Natural killer cell (primary cell): ENCODE measurements at regions not wholly inside any gene's neighbourhood (a gene's known extent, or its start where the extent isn't known, plus 50 kb on each side); places are given as distances from the start of the nearest gene placed in this dataset.
"Not testable (repeated sequence)": the region's sequence is repeated elsewhere in the genome, so short reads cannot be mapped to it uniquely, and the experiment has no call there.

Source experiments
- ATAC-seq, 3 donors: fragments of 150-1000 bp in 2 of 3; fragments of 200-7000 bp in 1 of 3; cut with Tn5 transposase; 1 replicate in 1 of 3; 2 replicates in 2 of 3; pipeline ENCODE4 v1.10.0; 2021; ENCODE audit warnings: mild to moderate bottlenecking in 2 of 3, moderate library complexity in 2 of 3
- DNase-seq, 2 donors: peaks; one replicate each; pipeline versions ENCODE4 v3.0.0 to v3.0.0-alpha.2; 2013 to 2021; ENCODE audit warnings: mixed read lengths in 1 of 2
- H3K27ac ChIP-seq: one replicate; pipeline ENCODE4 v1.5.1; 2013; ENCODE audit warnings: mild to moderate bottlenecking, low read length
- H3K27me3 ChIP-seq: one replicate; pipeline ENCODE4 v1.6.1; 2013; ENCODE audit warnings: low read length; ENCODE audit not compliant: control insufficient read depth, insufficient read depth
- H3K36me3 ChIP-seq: one replicate; pipeline ENCODE4 v1.6.1; 2013; ENCODE audit warnings: low read length; ENCODE audit not compliant: control insufficient read depth, insufficient read depth
- H3K4me1 ChIP-seq: one replicate; pipeline ENCODE4 v1.6.1; 2013; ENCODE audit warnings: low read length; ENCODE audit not compliant: control insufficient read depth, insufficient read depth
- H3K4me3 ChIP-seq: one replicate; pipeline ENCODE4 v1.5.1; 2013; ENCODE audit warnings: low read length
- H3K9me3 ChIP-seq: one replicate; pipeline ENCODE4 v1.6.1; 2013; ENCODE audit warnings: low read length; ENCODE audit not compliant: control insufficient read depth, insufficient read depth
- H3K27ac Mint-ChIP-seq, 2 donors: one replicate each; pipeline ENCODE4 v1.8.0; 2022; ENCODE audit warnings: mild to moderate bottlenecking in 2 of 2, mixed read lengths in 2 of 2, moderate library complexity in 1 of 2
- H3K27me3 Mint-ChIP-seq, 2 donors: one replicate each; pipeline ENCODE4 v1.8.0; 2022; ENCODE audit warnings: low read depth in 2 of 2, mixed read lengths in 2 of 2
- H3K36me3 Mint-ChIP-seq: one replicate; pipeline ENCODE4 v1.8.0; 2022; ENCODE audit warnings: mixed read lengths
- H3K4me1 Mint-ChIP-seq, 2 donors: one replicate each; pipeline ENCODE4 v1.8.0; 2022; ENCODE audit warnings: mixed read lengths in 2 of 2
- H3K4me3 Mint-ChIP-seq: one replicate; pipeline ENCODE4 v1.8.0; 2022; ENCODE audit warnings: mild to moderate bottlenecking, moderate library complexity, mixed read lengths
- H3K9me3 Mint-ChIP-seq, 2 donors: one replicate each; pipeline ENCODE4 v1.8.0; 2022; ENCODE audit warnings: mixed read lengths in 2 of 2
- CTCF ChIP-seq: fragments of 200-600 bp; IDR thresholded peaks from one replicate; pipeline ENCODE4 v1.8.0; 2022; ENCODE audit warnings: antibody characterized with exemption
- WGBS: methylation state at CpG from one replicate; pipeline ENCODE4 v1.1.7; 2013; ENCODE audit warnings: missing lambda C conversion rate; ENCODE audit not compliant: insufficient coverage; 5-methylcytosine and 5-hydroxymethylcytosine counted together
- intact Hi-C: fragments of 100-400 bp; cut with micrococcal nuclease; formaldehyde crosslinking; loops from one replicate; pipeline ENCODE4 v1.14.2; 2022

- no peak overlapping the region for H3K27ac Mint-ChIP-seq
- H3K27me3 Mint-ChIP-seq = peaks cover 0 to 3% of the 10 kb centered on the region in 2 donors
- no peak for TF ChIP-seq CTCF
- H3K4me1 ChIP-seq = no peaks in the 10 kb centered on the region
- ATAC-seq (no peak), DNase-seq (no peak)
- no peak overlapping the region for H3K4me3 ChIP-seq
- no peaks in the 10 kb centered on the region for H3K4me1 Mint-ChIP-seq
- no peaks in the 10 kb centered on the region for H3K9me3 ChIP-seq
- no peaks in the 10 kb centered on the region for H3K36me3 ChIP-seq
- no peaks in the 10 kb centered on the region for H3K9me3 Mint-ChIP-seq
- 80% methylated on average over 1 of the region's 1 CpG for WGBS
- intact Hi-C loops = no loop called here
- no peaks in the 10 kb centered on the region for H3K27me3 ChIP-seq
- H3K4me3 Mint-ChIP-seq = no peak overlapping the region
- H3K36me3 Mint-ChIP-seq = no peaks in the 10 kb centered on the region
- no peak overlapping the region for H3K27ac ChIP-seq
These were observed 275.4 kb downstream of the FAT4 start for GRCh38 chr4:125590158-125590557.

GRCh38 chr4:125591290-125591689, 276.5 kb downstream of the FAT4 start:
- Mint-ChIP-seq H3K27ac (no peak overlapping the region), H3K36me3 (no peaks in the 10 kb centered on the region), H3K27me3 (peaks cover 0 to 3% of the 10 kb centered on the region in 2 donors), H3K4me3 (no peak overlapping the region), H3K9me3 (no peaks in the 10 kb centered on the region), H3K4me1 (no peaks in the 10 kb centered on the region)
- no peak for TF ChIP-seq CTCF
- 85% methylated on average over 8 of the region's 8 CpGs for WGBS
- DNase-seq (no peak), ATAC-seq (no peak)
- intact Hi-C loops = no loop called here
- no peaks in the 10 kb centered on the region for H3K9me3 ChIP-seq
- no peak overlapping the region for H3K27ac ChIP-seq
- no peaks in the 10 kb centered on the region for H3K36me3 ChIP-seq
- H3K27me3 ChIP-seq = no peaks in the 10 kb centered on the region
- no peaks in the 10 kb centered on the region for H3K4me1 ChIP-seq
- H3K4me3 ChIP-seq = no peak overlapping the region

GRCh38 chr4:125594056-125594602, 279.4 kb downstream of the FAT4 start:
- Histone ChIP-seq H3K4me3 (no peak overlapping the region), H3K9me3 (no peaks in the 10 kb centered on the region), H3K27ac (no peak overlapping the region), H3K4me1 (no peaks in the 10 kb centered on the region), H3K27me3 (no peaks in the 10 kb centered on the region), H3K36me3 (no peaks in the 10 kb centered on the region)
- H3K36me3 Mint-ChIP-seq = no peaks in the 10 kb centered on the region
- TF ChIP-seq CTCF = no peak
- 86% methylated on average over 2 of the region's 4 CpGs for WGBS
- H3K27ac Mint-ChIP-seq = no peak overlapping the region
- no peak for ATAC-seq
- intact Hi-C loops = no loop called here
- no peak for DNase-seq
- no peaks in the 10 kb centered on the region for H3K4me1 Mint-ChIP-seq
- no peak overlapping the region for H3K4me3 Mint-ChIP-seq
- peaks cover 0 to 3% of the 10 kb centered on the region in 2 donors for H3K27me3 Mint-ChIP-seq
- no peaks in the 10 kb centered on the region for H3K9me3 Mint-ChIP-seq

- H3K36me3 ChIP-seq, H3K27ac Mint-ChIP-seq, ATAC-seq, H3K9me3 Mint-ChIP-seq, H3K27ac ChIP-seq, H3K4me3 ChIP-seq, H3K4me3 Mint-ChIP-seq, DNase-seq, H3K4me1 ChIP-seq, H3K36me3 Mint-ChIP-seq, intact Hi-C loops, H3K27me3 Mint-ChIP-seq, H3K9me3 ChIP-seq, H3K4me1 Mint-ChIP-seq, H3K27me3 ChIP-seq: not testable (repeated sequence)
- no CpG with 5 or more reads among the region's 2 CpGs for WGBS
These were observed 291.2 kb downstream of the FAT4 start for GRCh38 chr4:125605926-125606325.
